ENCODE measurements at regions not wholly inside any gene's neighbourhood (a gene's known extent, or its start where the extent isn't known, plus 50 kb on each side); places are given as distances from the start of the nearest gene placed in this dataset.

DNA sequence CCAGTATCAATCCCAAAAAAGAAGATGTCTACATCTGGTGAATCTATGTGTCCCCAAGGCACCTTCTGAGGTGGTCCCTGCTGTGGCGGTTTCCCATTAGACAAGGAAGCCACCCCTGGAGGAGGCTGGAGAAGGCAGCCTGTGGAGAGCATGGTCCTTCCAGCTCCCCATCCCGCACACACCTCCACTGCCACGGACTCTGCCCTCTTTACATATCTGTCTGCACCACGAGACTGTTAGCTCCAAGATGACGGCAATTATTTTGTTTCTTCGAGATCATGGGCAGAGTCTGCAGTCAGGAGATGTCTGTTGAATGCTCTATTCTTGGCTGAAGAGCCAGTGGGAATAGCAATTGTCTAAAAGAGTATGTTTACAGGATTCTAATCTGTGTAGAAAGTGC lies 132.0 kb downstream of the OSR1 start:
- WGBS, 2 donors (ENCODE audit: low coverage in 1 of 2): 88 to 90% methylated on average over 4 to 5 of the region's 6 CpGs
- Histone ChIP-seq H3K27me3 (no peaks in the 10 kb centered on the region), H3K4me1 (no peaks in the 10 kb centered on the region), H3K27ac (no peak overlapping the region), H3K9me3 (no peaks in the 10 kb centered on the region), H3K4me3 (no peak overlapping the region), H3K36me3 (no peaks in the 10 kb centered on the region)
- TF ChIP-seq POLR2AphosphoS5 (IDR thresholded peaks at IDR 0.05) (no peak), EP300 (IDR thresholded peaks at IDR 0.05) (no peak), POLR2A (IDR thresholded peaks at IDR 0.05) (no peak)
- TF ChIP-seq, protein P1, sequence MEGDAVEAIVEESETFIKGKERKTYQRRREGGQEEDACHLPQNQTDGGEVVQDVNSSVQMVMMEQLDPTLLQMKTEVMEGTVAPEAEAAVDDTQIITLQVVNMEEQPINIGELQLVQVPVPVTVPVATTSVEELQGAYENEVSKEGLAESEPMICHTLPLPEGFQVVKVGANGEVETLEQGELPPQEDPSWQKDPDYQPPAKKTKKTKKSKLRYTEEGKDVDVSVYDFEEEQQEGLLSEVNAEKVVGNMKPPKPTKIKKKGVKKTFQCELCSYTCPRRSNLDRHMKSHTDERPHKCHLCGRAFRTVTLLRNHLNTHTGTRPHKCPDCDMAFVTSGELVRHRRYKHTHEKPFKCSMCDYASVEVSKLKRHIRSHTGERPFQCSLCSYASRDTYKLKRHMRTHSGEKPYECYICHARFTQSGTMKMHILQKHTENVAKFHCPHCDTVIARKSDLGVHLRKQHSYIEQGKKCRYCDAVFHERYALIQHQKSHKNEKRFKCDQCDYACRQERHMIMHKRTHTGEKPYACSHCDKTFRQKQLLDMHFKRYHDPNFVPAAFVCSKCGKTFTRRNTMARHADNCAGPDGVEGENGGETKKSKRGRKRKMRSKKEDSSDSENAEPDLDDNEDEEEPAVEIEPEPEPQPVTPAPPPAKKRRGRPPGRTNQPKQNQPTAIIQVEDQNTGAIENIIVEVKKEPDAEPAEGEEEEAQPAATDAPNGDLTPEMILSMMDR (IDR thresholded peaks at IDR 0.05): no peak
- no peak for ATAC-seq

DNA sequence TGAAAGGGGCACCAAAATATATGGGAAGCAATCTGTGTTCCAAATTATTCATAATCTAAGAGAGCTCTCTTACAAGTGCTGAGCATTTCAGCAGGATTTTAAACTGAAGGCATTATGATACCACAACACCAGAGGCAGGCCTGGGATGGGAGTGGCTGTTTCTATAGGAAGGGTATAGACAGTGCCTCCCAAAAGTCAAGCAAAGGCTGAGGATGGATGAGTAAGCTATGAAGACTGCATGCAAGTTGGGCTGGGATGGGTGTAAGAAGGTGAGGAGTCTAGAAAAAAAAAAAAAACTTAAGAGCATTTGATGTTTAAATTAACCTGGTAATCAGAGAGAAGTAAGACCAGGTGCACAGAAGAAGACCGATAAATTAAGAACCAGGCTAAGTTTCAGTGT lies 132.5 kb downstream of the OSR1 start:
- 93% methylated on average over 1 of the region's 1 CpG; no CpG with 5 or more reads in 1 of the 2 donors for WGBS, 2 donors (ENCODE audit: low coverage in 1 of 2)
- no peaks in the 10 kb centered on the region for H3K4me1 ChIP-seq
- H3K27me3 ChIP-seq: no peaks in the 10 kb centered on the region
- no peak overlapping the region for H3K27ac ChIP-seq
- no peaks in the 10 kb centered on the region for H3K36me3 ChIP-seq
- H3K4me3 ChIP-seq: no peak overlapping the region
- no peaks in the 10 kb centered on the region for H3K9me3 ChIP-seq
- no peak for ATAC-seq
- TF ChIP-seq POLR2A (IDR thresholded peaks at IDR 0.05): no peak
- TF ChIP-seq EP300 (IDR thresholded peaks at IDR 0.05): no peak
- TF ChIP-seq, protein P1 (IDR thresholded peaks at IDR 0.05): no peak
- no peak for TF ChIP-seq POLR2AphosphoS5 (IDR thresholded peaks at IDR 0.05)

DNA sequence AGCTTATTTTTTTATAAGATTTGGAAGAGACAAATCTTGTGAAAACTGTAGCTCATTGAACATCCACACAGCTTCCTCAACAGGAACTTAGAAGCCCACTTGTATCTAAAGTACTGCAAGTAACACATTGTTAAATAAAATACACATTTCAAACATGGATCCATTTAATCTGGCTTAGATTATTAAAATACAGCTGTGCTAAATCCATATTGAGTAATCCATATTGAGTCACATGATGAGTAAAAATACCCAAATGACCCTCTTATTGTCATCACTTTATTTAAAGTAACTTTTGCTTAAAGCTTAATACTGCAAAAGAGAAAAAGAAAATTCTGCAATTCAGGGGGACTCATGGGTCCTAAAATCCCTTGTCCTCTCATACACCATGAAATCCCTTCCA lies 133.3 kb downstream of the OSR1 start:
- H3K4me3 ChIP-seq: no peak overlapping the region
- no peaks in the 10 kb centered on the region for H3K27me3 ChIP-seq
- no peaks in the 10 kb centered on the region for H3K36me3 ChIP-seq
- no peaks in the 10 kb centered on the region for H3K4me1 ChIP-seq
- no peaks in the 10 kb centered on the region for H3K9me3 ChIP-seq
- no peak for ATAC-seq
- no peak for TF ChIP-seq POLR2A (IDR thresholded peaks at IDR 0.05)
- TF ChIP-seq, protein P1 (IDR thresholded peaks at IDR 0.05): no peak
- TF ChIP-seq POLR2AphosphoS5 (IDR thresholded peaks at IDR 0.05): no peak
- TF ChIP-seq EP300 (IDR thresholded peaks at IDR 0.05): no peak
- H3K27ac ChIP-seq: no peak overlapping the region

DNA sequence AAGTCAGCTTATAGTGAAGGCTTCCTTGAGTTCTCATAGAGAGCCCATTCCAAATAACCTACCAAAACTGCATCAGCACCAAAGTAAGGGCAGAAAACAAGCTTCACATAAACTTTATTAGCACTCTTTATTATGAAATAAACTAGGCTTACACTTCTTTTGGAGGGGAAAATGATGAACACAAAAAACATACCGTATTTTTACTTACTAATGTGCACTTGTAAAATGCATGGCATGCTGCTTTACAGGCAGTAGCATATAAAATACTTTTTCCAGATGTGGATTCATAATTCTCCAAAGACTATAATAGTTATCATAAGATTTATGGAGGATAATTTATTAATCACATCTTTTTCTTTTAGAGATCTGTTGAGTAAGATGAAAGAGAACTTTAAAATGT lies 133.9 kb downstream of the OSR1 start:
- Histone ChIP-seq H3K4me3 (no peak overlapping the region), H3K27me3 (no peaks in the 10 kb centered on the region), H3K27ac (no peak overlapping the region), H3K4me1 (no peaks in the 10 kb centered on the region), H3K36me3 (no peaks in the 10 kb centered on the region), H3K9me3 (no peaks in the 10 kb centered on the region)
- no peak for TF ChIP-seq POLR2A (IDR thresholded peaks at IDR 0.05)
- TF ChIP-seq, protein P1 (IDR thresholded peaks at IDR 0.05): no peak
- TF ChIP-seq POLR2AphosphoS5 (IDR thresholded peaks at IDR 0.05): no peak
- ATAC-seq: no peak
- WGBS, 2 donors (ENCODE audit: low coverage in 1 of 2): 50 to 70% methylated on average over 1 of the region's 1 CpG

DNA sequence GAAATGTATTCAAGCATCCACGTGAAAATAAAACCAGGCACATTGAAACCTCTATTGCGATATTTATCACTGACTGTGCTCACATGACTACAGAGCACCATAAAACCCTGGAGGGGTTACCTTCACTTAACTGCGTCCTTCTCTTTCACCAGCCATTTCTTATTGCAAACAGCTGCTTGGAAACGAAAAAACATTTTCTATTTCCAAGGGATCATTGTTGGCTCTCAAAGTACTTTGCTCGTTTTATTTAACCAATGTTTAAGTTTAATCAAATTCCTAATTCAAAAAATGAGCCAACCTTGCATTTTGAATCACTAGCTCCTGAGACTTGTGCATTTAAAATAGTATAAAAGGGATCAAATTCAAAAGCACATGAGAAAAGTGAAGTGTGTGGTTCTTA lies 134.4 kb downstream of the OSR1 start:
- H3K4me3 ChIP-seq: no peak overlapping the region
- H3K27ac ChIP-seq: no peak overlapping the region
- TF ChIP-seq POLR2AphosphoS5 (IDR thresholded peaks at IDR 0.05) (no peak), EP300 (IDR thresholded peaks at IDR 0.05) (no peak), POLR2A (IDR thresholded peaks at IDR 0.05) (no peak)
- TF ChIP-seq, protein P1 (IDR thresholded peaks at IDR 0.05): no peak
- H3K36me3 ChIP-seq: no peaks in the 10 kb centered on the region
- no peaks in the 10 kb centered on the region for H3K27me3 ChIP-seq
- no peaks in the 10 kb centered on the region for H3K9me3 ChIP-seq
- ATAC-seq: no peak
- 44 to 57% methylated on average over 5 of the region's 5 CpGs for WGBS, 2 donors (ENCODE audit: low coverage in 1 of 2)
- no peaks in the 10 kb centered on the region for H3K4me1 ChIP-seq

Data from gastroesophageal sphincter (tissue), 4 donors.